ENCODE measurements at regions not wholly inside any gene's neighbourhood (a gene's known extent, or its start where the extent isn't known, plus 50 kb on each side); places are given as distances from the start of the nearest gene placed in this dataset.

DNA sequence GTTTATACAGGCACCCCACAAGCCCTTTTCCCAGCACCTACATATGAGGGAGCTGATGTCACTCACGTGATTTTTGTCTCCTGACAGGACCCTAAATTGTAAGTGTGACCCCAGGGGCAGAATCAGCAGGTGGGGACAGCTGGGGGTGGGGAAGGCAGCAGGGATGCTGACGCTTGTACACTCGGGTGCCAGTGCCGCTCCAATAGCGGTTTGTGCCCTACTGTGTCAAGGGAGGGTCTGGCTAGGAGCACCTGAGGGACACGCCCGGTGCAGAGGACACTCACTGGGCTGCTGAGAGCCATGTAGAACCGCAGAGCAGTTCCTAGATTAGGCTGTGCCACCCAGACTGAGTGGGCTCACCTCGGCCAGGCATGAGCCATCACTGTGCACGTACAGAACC, 81.3 kb downstream of the SCGB2B2 start:
- TF ChIP-seq POLR2A (IDR thresholded peaks at IDR 0.05): no peak
- TF ChIP-seq, protein P1, sequence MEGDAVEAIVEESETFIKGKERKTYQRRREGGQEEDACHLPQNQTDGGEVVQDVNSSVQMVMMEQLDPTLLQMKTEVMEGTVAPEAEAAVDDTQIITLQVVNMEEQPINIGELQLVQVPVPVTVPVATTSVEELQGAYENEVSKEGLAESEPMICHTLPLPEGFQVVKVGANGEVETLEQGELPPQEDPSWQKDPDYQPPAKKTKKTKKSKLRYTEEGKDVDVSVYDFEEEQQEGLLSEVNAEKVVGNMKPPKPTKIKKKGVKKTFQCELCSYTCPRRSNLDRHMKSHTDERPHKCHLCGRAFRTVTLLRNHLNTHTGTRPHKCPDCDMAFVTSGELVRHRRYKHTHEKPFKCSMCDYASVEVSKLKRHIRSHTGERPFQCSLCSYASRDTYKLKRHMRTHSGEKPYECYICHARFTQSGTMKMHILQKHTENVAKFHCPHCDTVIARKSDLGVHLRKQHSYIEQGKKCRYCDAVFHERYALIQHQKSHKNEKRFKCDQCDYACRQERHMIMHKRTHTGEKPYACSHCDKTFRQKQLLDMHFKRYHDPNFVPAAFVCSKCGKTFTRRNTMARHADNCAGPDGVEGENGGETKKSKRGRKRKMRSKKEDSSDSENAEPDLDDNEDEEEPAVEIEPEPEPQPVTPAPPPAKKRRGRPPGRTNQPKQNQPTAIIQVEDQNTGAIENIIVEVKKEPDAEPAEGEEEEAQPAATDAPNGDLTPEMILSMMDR (IDR thresholded peaks at IDR 0.05): no peak

Data from lower leg skin (tissue), 3 donors.